Glutamatergic neuron (in vitro differentiated cells): ENCODE measurements at regions not wholly inside any gene's neighbourhood (a gene's known extent, or its start where the extent isn't known, plus 50 kb on each side); places are given as distances from the start of the nearest gene placed in this dataset.

Source experiments
- DNase-seq: peaks from one replicate; pipeline ENCODE4 v3.0.0; 2022
- H3K27ac Mint-ChIP-seq: one replicate; pipeline ENCODE4 v1.8.0; 2020; ENCODE audit warnings: mild to moderate bottlenecking, mixed read lengths, inconsistent platforms; ENCODE audit not compliant: unreplicated experiment
- H3K27me3 Mint-ChIP-seq: one replicate; pipeline ENCODE4 v1.8.0; 2020; ENCODE audit warnings: mild to moderate bottlenecking, moderate library complexity, mixed read lengths, inconsistent platforms; ENCODE audit not compliant: unreplicated experiment
- H3K36me3 Mint-ChIP-seq: one replicate; pipeline ENCODE4 v1.8.0; 2020; ENCODE audit warnings: mild to moderate bottlenecking, mixed read lengths, inconsistent platforms; ENCODE audit not compliant: unreplicated experiment
- H3K4me1 Mint-ChIP-seq: one replicate; pipeline ENCODE4 v1.8.0; 2020; ENCODE audit warnings: mild to moderate bottlenecking, low read depth, mixed read lengths, inconsistent platforms; ENCODE audit not compliant: unreplicated experiment
- H3K4me3 Mint-ChIP-seq: one replicate; pipeline ENCODE4 v1.8.0; 2020; ENCODE audit warnings: mild to moderate bottlenecking, mixed read lengths, inconsistent platforms; ENCODE audit not compliant: unreplicated experiment
- H3K9me3 Mint-ChIP-seq: one replicate; pipeline ENCODE4 v1.8.0; 2020; ENCODE audit warnings: mild to moderate bottlenecking, moderate library complexity, mixed read lengths, inconsistent platforms; ENCODE audit not compliant: unreplicated experiment
- CTCF ChIP-seq: fragments of 200-600 bp; sonication (generic); IDR thresholded peaks from one replicate; pipeline ENCODE4 v1.5.0; 2021; ENCODE audit not compliant: partially characterized antibody, unreplicated experiment

DNA sequence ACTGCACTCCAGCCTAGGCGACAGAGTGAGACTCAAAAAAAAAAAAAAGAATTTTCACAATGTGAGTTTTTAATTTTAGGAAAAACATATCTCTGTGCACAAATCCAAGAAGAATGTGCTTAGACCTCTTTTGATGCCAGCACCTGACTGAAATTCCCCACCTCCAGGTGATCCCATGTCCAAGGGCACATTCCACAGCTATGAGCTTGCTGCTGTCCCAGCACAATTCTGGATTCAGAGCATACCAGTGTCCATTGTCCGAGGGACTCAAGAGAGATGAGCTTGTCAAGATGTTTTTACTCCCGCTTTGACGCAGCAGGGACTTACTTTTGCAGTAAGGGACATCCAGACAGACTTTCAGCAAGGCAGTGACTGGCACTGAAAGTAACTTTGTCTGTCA is 489.1 kb upstream of the ACVR2A start:
- Mint-ChIP-seq H3K4me1 (no peaks in the 10 kb centered on the region), H3K36me3 (no peaks in the 10 kb centered on the region), H3K9me3 (no peaks in the 10 kb centered on the region), H3K27me3 (no peaks in the 10 kb centered on the region), H3K4me3 (no peak overlapping the region), H3K27ac (no peak overlapping the region)
- no peak for DNase-seq
- no peak for TF ChIP-seq CTCF

- Mint-ChIP-seq H3K4me1 (peaks cover 13% of the 10 kb centered on the region), H3K27ac (no peak overlapping the region), H3K36me3 (no peaks in the 10 kb centered on the region), H3K4me3 (no peak overlapping the region), H3K9me3 (no peaks in the 10 kb centered on the region), H3K27me3 (peaks cover 2% of the 10 kb centered on the region)
- TF ChIP-seq CTCF = no peak
- DNase-seq = no peak
Observed at GRCh38 chr2:147353072-147353381, 491.8 kb upstream of the ACVR2A start.

GRCh38 chr2:147352264-147353071 is 492.4 kb upstream of the ACVR2A start:
- no peaks in the 10 kb centered on the region for H3K36me3 Mint-ChIP-seq
- no peak for DNase-seq
- no peak overlapping the region for H3K27ac Mint-ChIP-seq
- no peak for TF ChIP-seq CTCF
- H3K4me1 Mint-ChIP-seq = peaks cover 14% of the 10 kb centered on the region
- peaks cover 2% of the 10 kb centered on the region for H3K27me3 Mint-ChIP-seq
- H3K9me3 Mint-ChIP-seq = no peaks in the 10 kb centered on the region
- H3K4me3 Mint-ChIP-seq = no peak overlapping the region

DNA sequence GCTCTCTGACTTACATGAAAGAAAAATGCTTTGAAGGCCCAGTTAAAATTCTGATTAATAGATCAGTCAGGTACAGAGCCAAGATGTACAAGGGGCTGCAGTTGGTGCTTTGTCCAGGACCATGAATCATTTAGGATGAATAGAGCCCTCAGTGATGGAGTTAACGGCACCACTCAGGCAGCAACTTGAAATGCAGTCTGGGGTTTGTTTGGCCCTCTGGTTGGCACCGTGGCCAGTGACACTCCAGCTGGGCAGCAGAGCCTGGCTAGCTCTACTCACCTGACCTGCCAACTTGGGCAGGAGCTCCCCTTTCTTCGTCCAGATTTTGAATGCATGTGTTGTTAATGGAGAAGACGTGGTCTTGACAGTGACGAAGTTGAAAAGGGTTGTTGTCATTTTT is 493.0 kb upstream of the ACVR2A start:
- no peaks in the 10 kb centered on the region for H3K36me3 Mint-ChIP-seq

More for the DNA sequence above, 493.0 kb upstream of the ACVR2A start:
- Mint-ChIP-seq H3K4me3 (no peak overlapping the region), H3K27me3 (peaks cover 2% of the 10 kb centered on the region), H3K27ac (no peak overlapping the region), H3K9me3 (no peaks in the 10 kb centered on the region), H3K4me1 (peaks cover 14% of the 10 kb centered on the region)
- no peak for DNase-seq
- no peak for TF ChIP-seq CTCF
